ENCODE measurements at regions not wholly inside any gene's neighbourhood (a gene's known extent, or its start where the extent isn't known, plus 50 kb on each side); places are given as distances from the start of the nearest gene placed in this dataset.
A peak's percentile ranks its signal among the peaks of the same experiment; 100 is the strongest.

DNA sequence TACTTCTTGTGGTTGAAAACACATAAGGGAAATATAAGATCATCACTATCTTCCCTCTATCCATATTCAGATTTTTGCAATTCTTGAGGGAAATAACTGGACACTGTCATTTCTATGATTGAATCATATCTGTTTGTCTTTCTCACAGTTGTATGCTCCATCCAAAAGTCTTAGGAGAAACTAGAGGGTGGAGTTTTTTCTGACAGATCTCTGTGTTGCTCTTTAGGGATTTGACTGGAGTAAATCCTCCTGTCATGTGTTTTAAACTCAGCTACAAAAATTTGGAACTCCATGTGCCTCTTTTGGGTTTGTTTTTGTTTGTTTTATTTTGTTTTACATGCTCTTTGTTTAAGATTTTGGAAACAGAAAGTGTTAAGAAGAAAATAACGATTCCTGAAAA lies 136.5 kb downstream of the SPATA18 start:
- DNase-seq: no peak
- Histone ChIP-seq H3K4me3 (no peak overlapping the region), H3K9me3 (replicated peaks) (no peaks in the 10 kb centered on the region), H3K27ac (replicated peaks) (no peak overlapping the region), H3K4me1 (peaks cover 1% of the 10 kb centered on the region), H3K36me3 (no peaks in the 10 kb centered on the region), H3K27me3 (ENCODE audit: low read depth) (peaks cover 25% of the 10 kb centered on the region)
- TF ChIP-seq, protein P1, sequence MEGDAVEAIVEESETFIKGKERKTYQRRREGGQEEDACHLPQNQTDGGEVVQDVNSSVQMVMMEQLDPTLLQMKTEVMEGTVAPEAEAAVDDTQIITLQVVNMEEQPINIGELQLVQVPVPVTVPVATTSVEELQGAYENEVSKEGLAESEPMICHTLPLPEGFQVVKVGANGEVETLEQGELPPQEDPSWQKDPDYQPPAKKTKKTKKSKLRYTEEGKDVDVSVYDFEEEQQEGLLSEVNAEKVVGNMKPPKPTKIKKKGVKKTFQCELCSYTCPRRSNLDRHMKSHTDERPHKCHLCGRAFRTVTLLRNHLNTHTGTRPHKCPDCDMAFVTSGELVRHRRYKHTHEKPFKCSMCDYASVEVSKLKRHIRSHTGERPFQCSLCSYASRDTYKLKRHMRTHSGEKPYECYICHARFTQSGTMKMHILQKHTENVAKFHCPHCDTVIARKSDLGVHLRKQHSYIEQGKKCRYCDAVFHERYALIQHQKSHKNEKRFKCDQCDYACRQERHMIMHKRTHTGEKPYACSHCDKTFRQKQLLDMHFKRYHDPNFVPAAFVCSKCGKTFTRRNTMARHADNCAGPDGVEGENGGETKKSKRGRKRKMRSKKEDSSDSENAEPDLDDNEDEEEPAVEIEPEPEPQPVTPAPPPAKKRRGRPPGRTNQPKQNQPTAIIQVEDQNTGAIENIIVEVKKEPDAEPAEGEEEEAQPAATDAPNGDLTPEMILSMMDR (IDR thresholded peaks at IDR 0.05; ENCODE audit: borderline replicate concordance): no peak
- intact Hi-C loops (cut with micrococcal nuclease): no loop called here

DNA sequence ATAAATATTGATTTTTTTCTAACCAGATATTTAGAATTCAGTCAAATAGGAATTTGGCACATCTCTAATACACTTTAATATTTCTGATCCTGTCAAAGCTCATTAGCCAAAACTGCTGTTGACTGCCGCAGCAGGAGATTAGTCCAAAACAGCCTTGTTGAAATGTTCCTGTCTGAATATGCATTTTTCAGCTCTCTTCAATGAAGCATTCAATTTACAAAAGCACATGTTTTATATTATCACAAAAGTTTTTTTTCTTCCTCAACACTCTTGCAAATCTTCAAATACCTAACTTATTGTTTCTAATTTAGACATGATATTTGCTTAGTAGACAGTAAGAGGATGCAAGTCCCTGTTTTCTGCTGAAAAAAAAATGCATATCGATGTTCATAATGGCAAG lies 140.9 kb downstream of the SPATA18 start:
- Histone ChIP-seq H3K36me3 (no peaks in the 10 kb centered on the region), H3K4me3 (no peak overlapping the region), H3K9me3 (replicated peaks) (no peaks in the 10 kb centered on the region), H3K27me3 (ENCODE audit: low read depth) (peaks cover 42% of the 10 kb centered on the region), H3K4me1 (peaks cover 8% of the 10 kb centered on the region), H3K27ac (replicated peaks) (peak overlapping the region; percentile 41)
- TF ChIP-seq, protein P1 (IDR thresholded peaks at IDR 0.05; ENCODE audit: borderline replicate concordance): no peak
- DNase-seq: no peak
- intact Hi-C loops (cut with micrococcal nuclease): no loop called here

DNA sequence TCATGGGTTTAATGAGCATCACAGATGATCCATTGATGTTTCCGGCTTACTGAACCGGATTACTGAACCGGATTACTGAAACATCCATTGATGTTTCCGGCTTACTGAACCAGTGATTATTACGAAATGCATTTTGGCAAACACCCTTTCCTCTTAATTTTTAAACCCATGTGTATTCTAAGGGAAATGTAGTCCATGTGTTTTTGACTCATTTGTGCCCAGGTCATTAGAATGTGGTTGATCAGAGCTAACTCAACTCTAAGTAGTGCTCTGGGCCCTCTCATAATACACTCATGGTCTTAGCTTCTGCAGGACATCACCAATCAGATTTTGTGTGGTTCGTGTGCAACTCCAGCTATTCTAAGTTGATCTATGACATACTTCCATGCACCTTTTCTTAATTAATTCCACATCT lies 141.6 kb downstream of the SPATA18 start:
- H3K9me3 ChIP-seq (replicated peaks): no peaks in the 10 kb centered on the region
- TF ChIP-seq, protein P1 (IDR thresholded peaks at IDR 0.05; ENCODE audit: borderline replicate concordance): no peak
- H3K27me3 ChIP-seq (ENCODE audit: low read depth): peaks cover 49% of the 10 kb centered on the region
- H3K4me1 ChIP-seq: peaks cover 8% of the 10 kb centered on the region
- H3K4me3 ChIP-seq: no peak overlapping the region
- intact Hi-C loops (cut with micrococcal nuclease): no loop called here
- no peaks in the 10 kb centered on the region for H3K36me3 ChIP-seq
- peak overlapping the region; percentile 41 for H3K27ac ChIP-seq (replicated peaks)
- DNase-seq: no peak

DNA sequence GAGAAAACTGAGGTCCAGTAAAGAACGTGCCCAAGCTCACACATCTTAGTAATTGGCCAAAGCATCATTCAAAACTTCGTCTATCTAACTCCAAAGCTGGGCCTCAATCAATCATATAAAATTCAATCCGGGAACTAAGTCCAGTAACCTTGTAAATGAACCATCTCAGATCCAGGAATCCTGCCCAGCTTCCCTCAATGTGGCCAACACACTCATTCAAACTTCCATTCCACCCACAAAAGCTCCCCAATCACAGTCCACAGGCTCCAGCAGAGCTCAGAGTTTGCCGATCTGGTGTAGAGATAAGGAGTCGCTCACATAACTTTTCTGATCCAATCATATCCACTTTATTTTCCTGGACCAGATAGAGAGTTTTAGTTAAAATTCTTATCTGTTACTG lies 144.8 kb downstream of the SPATA18 start:
- Histone ChIP-seq H3K4me1 (peaks cover 8% of the 10 kb centered on the region), H3K27ac (replicated peaks) (no peak overlapping the region), H3K9me3 (replicated peaks) (no peaks in the 10 kb centered on the region), H3K27me3 (ENCODE audit: low read depth) (peaks cover 32% of the 10 kb centered on the region), H3K4me3 (no peak overlapping the region), H3K36me3 (no peaks in the 10 kb centered on the region)
- intact Hi-C loops (cut with micrococcal nuclease): no loop called here
- DNase-seq: no peak
- TF ChIP-seq, protein P1 (IDR thresholded peaks at IDR 0.05; ENCODE audit: borderline replicate concordance): no peak

- H3K9me3 ChIP-seq (replicated peaks): no peaks in the 10 kb centered on the region
- intact Hi-C loops (cut with micrococcal nuclease): no loop called here
- no peak overlapping the region for H3K4me3 ChIP-seq
- H3K27ac ChIP-seq (replicated peaks): no peak overlapping the region
- H3K36me3 ChIP-seq: no peaks in the 10 kb centered on the region
- DNase-seq: no peak
- TF ChIP-seq, protein P1 (IDR thresholded peaks at IDR 0.05; ENCODE audit: borderline replicate concordance): no peak
- peaks cover 8% of the 10 kb centered on the region for H3K4me1 ChIP-seq
- H3K27me3 ChIP-seq (ENCODE audit: low read depth): peaks cover 32% of the 10 kb centered on the region
Observed at GRCh38 chr4:52196606-52197130, 145.6 kb downstream of the SPATA18 start.

Measured in left ventricle myocardium inferior (tissue), 1 donor.